ENCODE measurements at regions not wholly inside any gene's neighbourhood (a gene's known extent, or its start where the extent isn't known, plus 50 kb on each side); places are given as distances from the start of the nearest gene placed in this dataset.
"Not testable (repeated sequence)": the region's sequence is repeated elsewhere in the genome, so short reads cannot be mapped to it uniquely, and the experiment has no call there.

GRCh38 chr7:109335951-109336350 lies 766.3 kb downstream of the DNAJB9 start:
- no peak for DNase-seq

DNA sequence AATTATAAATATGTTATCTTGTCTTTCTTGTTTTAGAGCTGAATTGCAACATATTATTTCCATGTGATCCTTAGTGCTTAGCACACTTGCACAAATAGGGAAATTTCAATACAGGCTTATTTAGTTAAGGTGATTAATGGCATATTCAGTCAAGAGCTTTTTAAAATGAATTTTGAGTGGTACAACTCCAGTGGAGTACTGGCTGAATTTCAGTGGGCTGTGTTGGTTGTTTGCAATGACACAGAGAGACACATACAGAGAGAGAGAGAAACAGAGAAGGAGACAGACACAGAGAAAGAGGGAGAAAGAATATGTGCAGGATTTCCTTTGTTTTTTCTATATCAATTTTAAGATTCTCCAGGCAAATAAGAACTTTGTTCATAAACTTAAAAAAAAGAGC lies 766.9 kb downstream of the DNAJB9 start:
- no peak for DNase-seq

DNA sequence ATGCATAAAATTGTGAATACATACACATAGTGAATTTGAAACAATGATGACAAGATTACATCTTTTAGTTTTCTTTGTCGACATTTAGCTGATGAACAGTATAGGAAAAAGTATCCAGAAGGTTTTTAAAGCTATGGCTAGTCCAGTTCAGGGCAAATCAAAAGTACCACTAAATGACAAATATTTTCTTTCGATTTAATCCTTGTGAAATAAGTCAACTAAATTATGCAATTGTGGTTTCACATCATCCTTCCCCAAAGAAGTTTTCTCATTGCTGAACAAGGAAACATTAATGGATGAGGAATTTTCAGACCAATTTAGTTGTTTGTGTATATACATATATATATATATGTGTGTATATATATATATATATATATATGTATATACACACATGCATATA lies 774.0 kb downstream of the DNAJB9 start:
- DNase-seq = no peak

- no peak for DNase-seq
These were observed 781.8 kb downstream of the DNAJB9 start for GRCh38 chr7:109351493-109351892.

- DNase-seq = no peak
These were observed 784.3 kb downstream of the DNAJB9 start for GRCh38 chr7:109354000-109354399.

GRCh38 chr7:109354552-109354951 lies 784.9 kb downstream of the DNAJB9 start:
- no peak for DNase-seq

DNA sequence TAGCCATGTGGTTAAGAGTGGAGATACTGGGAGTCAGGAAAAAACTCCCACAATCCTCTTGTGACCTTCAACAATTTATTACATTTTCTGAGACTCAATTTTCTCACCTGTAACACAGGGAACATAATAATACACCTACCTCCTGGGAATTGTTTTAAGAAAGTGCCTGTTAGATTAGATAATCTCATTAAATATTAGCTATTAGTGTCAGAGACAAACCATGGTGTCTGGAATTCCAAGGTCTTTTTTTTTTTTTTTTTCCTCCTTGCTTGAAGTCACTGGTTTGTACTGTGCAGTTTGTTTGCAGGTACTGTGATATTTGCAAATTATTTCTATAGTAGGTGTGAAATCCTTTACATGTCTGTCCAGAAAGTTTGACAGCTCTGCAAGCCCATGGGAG lies 806.1 kb downstream of the DNAJB9 start:
- DNase-seq = no peak

DNA sequence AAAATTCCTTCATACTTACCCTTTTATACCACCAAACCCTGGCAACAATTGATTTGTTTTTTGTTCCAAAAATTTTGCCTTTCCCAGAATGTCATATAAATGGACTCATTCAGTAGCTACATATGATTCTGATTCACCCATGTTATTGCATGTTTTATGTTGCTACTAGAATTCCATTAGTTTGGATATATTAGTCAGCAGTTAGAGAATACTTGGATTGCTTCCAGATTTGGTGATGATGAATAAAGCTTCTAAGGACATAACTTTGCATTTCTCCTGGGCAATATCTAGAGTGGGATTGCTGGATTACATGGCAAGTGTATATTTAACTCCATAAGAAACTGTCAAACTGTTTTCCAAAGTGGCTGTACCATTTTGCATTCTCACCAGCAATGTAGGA lies 806.9 kb downstream of the DNAJB9 start:
- no peak for DNase-seq

DNA sequence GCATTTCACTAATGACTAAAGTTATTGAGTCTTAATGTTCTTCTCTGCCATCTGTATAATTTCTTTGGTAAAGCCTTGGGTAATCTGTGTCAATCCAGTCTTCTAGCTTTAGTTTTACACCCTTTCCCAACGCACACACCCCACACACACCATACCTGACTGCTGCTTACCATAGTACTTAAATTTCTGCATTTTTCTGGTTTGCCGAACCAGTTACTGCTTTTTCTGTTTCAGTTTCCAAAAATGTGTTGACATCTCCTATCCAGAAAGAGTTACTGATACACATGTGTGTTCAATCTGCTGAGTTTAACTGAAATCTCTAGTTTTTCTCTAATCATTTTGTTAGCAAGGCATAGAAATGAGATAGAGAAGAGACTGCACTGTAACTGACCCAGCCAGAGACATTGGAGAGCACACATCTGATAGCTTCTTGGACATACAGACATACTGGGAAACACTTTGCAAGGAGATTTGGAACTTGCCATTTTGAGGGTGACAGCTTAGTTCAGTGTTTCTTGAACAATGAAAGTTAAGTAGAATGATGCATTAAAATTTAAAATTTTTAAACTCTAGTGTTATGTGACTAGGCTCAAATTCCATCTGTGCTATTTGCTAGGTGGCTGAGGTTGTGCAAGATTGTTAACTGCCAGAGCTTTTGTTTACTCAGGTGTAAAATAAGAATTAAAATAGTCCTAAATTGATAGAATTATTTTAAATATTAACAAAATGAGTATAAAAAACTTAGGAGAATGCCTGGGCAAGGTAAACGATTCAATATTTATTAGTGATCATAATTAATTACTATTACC lies 807.6 kb downstream of the DNAJB9 start:
- DNase-seq = no peak

GRCh38 chr7:109386959-109387358 lies 817.3 kb downstream of the DNAJB9 start:
- no peak for DNase-seq

DNA sequence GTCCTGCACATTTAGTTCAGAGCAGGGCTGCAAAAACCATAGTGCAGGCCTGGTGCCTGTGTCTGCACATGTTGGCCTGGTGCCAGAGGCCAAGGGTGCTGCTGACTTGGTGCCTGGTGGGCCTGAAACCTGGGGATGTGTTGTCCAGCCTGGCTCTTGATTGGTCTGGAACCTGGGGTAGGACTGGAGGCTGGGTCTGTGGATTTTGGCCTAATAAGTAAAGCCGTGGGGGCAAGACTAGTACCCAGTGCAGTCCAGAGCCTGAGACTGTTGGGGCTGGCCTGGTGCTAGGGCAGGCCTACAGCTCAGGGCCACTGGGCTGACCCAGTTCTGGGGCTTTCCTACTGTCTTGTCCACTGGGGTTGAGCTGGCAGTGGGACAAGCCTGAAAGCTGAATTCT lies 817.9 kb downstream of the DNAJB9 start:
- no peak for DNase-seq

GRCh38 chr7:109391240-109391639 lies 821.6 kb downstream of the DNAJB9 start:
- DNase-seq = no peak

- no peak for DNase-seq
These were observed 832.4 kb downstream of the DNAJB9 start for GRCh38 chr7:109402107-109402506.

DNA sequence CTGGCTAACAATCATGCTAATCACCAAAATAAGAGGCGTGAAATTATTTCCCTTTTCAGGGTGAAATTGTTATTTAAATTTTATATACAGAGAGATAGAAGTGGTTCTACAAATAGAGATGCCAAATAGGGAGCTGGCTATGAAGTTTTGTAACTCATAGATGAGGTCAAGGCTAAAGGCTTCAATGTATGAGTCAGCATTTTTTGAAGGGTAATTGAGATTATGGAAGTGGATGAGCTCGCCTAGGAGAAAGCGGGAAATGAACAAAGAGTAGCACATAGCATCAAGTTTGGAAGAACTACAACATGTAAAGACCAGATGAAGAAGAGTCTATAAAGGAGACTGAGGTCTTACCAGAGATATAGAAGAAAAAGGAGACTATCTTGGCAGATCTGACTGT lies 838.1 kb downstream of the DNAJB9 start:
- DNase-seq = no peak

GRCh38 chr7:109437957-109438356 lies 868.3 kb downstream of the DNAJB9 start:
- no peak for DNase-seq

DNA sequence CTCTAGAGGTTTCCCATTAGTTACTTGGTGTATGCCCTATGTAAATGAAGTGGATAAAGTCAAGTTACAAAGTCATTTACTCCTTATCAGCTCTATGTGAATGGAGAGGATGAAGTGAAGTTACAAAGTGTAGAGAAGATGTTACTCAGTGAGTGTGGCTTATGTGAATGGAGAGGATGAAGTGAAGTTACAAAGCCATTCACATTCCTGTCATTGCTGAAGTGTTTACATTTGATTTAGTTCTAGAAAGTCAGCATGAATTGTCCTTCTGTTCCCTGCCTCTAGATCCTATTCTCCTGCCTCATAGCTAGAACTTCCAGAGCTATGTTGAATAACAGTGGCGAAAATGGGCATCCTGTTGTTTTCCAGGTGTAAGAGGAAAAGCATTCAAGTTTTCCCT lies 880.1 kb downstream of the DNAJB9 start:
- DNase-seq = no peak

- no peak for DNase-seq
These were observed 886.4 kb downstream of the DNAJB9 start for GRCh38 chr7:109456116-109456515.

DNA sequence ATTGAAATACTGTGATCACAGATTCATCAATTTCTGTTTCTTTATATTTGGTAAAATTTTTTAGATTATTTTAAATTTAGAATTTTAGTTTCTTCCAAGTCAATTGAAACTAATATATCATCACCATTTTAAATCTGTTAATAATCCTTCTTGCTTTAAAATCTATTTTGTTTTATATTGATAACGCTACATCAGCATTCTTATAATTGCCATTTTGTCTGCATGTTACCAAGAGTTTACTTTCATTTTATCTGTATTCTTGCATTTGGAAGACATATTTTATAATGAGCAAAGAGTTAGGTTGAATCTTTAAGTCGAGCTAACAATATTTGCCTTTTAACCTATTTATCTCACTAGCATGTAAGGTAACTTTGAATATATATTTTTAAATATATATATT lies 890.6 kb downstream of the DNAJB9 start:
- DNase-seq = no peak

DNA sequence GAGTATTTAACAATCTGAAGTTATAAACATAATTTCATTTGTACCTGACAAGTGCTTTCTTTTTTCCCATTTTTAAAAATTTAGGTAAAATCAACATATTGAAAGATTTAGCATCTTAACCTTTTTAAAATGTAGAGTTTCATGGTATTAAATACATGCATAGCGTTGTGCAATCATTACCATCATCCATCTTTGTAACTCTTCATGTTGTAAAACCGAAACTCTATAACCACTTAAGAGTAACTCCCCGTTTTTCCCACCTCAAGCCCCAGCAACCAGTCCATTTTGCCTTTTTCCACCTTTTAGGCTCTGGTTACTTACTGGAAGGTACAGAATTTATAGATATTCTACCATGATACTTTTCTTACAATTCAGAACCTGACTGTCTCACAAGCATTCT lies 892.5 kb downstream of the DNAJB9 start:
- no peak for DNase-seq

GRCh38 chr7:109467729-109468128 lies 898.1 kb downstream of the DNAJB9 start:
- DNase-seq = not testable (repeated sequence)

DNA sequence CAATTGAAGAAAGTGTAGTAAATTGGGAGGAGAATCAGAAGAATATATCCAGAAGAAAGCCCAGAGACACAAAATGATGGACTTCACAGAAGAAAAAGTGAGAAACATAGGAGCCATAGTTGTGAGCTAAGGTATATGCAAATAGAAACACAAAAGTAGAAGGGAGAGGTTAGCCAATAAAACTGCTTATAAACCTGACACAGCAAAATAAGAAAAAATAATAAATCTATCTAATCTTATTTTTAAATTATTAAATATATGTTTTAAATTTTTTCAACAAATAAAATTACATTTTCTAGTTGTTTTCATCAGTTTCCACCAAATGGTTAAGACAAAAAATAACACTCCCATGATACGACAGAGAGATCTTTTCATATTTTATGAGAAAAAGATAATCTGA lies 903.5 kb downstream of the DNAJB9 start:
- DNase-seq = no peak

DNA sequence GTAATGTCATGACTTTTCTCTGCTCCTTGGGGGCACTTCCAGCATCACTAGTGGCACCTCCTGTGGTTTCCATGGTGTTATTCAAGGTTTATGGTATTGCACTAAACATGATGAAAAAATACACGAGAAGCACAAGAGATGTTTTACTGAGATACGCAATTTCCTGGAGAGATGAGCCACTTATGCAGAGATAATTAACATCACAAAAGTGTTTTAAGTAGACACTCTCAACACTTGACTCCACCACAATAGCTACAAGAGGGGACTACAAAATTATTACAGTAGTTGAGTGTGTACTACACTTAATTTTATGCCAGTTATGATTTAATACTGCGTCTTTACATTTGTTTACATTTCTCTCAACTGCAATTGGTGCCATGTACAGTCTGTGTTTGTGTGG lies 906.7 kb downstream of the DNAJB9 start:
- no peak for DNase-seq

DNA sequence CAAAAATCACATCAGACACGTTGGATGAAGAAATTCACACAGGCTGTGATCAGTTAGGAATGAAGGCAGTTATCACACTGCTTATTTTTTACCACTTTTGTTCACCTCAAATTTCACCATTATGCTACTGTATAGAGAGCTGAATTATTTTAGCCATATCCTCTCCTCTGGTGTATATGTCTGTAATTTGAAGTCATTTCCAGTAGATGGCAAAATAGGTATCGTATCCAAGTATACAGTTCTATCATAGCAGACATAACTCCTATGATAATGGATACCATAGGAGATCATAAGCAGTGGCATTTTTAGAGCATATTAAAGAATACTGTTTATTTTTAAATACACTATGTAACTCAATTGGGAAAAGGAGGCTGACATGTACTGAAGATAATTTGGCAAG lies 909.7 kb downstream of the DNAJB9 start:
- DNase-seq = no peak

DNA sequence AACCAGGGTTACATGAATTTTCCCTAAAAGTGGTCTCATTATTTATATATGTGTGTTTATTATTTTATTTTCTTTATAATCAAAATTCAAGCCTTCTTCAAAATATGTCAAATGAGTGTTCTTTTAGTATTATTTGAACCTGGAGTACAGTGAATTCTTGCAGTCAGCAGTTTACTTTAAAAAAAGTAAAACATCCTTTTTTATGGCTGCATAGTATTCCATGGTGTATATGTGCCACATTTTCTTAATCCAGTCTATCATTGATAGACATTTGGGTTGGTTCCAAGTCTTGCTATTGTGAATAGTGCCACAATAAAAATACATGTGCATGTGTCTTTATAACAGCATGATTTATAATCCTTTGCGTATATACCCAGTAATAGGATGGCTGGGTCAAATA lies 920.9 kb downstream of the DNAJB9 start:
- not testable (repeated sequence) for DNase-seq

DNA sequence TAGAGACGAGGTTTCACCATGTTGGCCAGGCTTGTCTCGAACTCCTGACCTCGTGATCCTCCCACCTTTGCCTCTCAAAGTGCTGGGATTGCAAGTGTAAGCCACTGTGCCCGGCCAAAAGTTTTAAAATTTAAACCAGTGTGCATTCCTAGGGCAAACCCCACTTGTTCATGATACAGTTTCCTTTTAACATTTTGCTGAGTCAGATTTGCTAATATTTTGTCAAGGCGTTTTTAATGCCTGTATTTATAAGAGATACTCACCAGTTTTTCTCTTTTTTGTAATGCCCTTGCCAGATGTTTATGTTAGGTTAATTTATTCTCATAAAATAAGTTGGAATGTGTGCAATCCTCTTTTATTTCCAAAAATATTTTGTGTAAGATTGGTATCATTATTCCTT lies 927.4 kb downstream of the DNAJB9 start:
- no peak for DNase-seq

All from SHP77 treated with DMSO at 0.1 percent for 48 hours (cell line).